HS-5 (cell line): ENCODE measurements at regions not wholly inside any gene's neighbourhood (a gene's known extent, or its start where the extent isn't known, plus 50 kb on each side); places are given as distances from the start of the nearest gene placed in this dataset.

Source experiments
- DNase-seq: peaks from one replicate; pipeline ENCODE4 v3.0.0-alpha.2; 2012; ENCODE audit warnings: low read depth

- no peak for DNase-seq
Observed at GRCh38 chr7:79868010-79868409, 266.6 kb upstream of the GNAI1 start.

DNA sequence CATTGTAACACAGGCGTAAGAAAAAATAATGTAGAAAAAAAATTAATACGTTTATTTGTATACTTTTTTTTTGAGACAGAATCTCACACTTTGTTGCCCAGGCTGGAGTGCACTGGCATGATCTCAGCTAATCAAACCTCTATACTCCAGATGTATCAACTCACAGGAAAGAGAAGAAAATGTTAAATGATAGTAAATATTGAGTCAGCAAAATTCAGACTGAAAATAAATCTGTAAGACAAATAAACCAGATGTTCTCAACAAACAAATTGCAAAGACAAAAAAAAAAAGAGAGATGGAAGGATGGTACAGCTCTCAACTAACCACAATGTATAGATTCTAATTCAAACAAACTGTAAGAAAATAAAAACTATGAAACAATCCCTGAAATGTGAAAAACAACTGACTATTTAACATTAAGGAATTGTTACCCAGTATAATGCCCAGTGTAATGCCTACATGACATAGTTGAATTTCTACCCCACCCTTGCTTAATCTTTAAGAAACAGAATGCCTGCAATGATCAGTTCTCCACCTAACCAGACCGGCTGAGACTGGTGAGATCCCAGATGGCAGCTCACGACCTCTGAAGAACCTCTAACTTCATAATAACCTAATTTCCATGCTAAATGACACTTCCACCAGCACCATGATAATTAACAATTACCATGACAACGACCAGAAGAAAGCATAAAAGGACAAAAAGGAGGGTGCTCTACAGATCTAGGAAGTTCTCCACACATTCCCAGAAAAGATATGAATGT, 272.0 kb upstream of the GNAI1 start:
- no peak for DNase-seq

GRCh38 chr7:79855172-79855571, 279.5 kb upstream of the GNAI1 start:
- no peak for DNase-seq

DNA sequence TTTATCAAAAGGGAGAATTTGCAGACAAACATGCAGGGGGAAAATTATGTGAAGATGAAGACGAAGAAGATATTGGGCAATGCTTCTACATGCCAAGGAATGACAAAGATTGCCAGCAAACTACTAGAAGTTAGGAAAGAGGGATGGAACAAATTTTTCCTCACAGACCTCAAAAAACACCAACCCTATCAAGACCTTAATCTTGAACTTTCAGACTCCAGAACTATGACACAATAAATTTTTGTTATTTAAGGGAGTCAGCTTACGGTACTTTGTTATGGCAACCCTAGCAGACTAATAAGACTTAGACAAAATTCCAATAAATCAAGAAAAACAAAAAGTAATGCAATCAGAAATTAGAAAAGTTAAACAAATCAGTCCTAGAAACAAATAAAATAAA, 280.0 kb upstream of the GNAI1 start:
- no peak for DNase-seq

GRCh38 chr7:79837915-79838314, 296.7 kb upstream of the GNAI1 start:
- no peak for DNase-seq

DNA sequence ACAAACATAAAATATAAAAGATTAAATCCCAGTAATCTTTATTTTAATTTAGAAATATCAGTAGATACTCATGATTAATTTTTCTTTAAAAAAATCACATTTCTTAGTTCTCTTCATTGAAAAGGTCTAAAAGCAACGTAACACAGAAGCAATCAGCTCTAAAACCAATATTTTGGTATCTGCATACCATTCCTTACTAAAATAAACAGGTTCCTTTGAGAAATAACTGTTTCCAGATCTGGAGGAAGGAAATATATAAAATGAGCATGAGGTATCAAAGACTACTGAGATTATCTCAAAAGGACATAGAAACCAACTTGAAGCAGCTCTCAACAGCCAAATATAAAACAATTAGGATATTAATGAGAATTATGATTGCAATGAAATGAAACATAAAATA, 301.0 kb upstream of the GNAI1 start:
- DNase-seq = no peak

- DNase-seq = no peak
Observed at GRCh38 chr7:79828866-79829265, 305.8 kb upstream of the GNAI1 start.

GRCh38 chr7:79823246-79823951, 311.2 kb upstream of the GNAI1 start:
- no peak for DNase-seq

DNA sequence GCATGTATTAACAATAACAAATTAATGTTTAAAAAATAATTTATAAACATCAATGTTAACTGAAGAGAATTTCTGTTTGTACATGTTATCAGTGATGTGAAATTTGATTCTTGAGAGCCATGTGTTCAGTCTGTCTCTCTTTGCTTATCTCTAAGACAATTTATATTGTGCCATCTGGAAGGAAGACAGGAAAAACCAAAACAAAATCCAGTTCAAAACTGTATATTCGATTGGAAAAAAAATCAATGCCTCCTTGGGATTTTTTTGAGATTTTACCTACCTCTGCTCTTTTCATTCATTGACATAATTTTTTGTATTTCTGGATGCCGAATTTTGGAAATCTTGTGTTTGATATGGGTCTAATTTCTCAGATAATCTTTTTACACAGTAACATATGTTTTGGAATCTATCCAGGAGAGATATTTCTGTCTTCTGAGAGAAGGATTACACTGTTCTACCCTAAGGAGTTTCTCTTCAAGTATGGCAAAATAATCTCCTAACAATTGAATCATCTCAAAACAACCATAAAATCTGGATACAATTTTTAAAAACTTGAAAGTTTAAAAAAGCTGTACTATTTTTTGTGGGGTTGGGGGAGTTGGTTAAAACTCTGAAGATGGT, 311.9 kb upstream of the GNAI1 start:
- no peak for DNase-seq

- no peak for DNase-seq
Observed at GRCh38 chr7:79820387-79820786, 314.2 kb upstream of the GNAI1 start.

DNA sequence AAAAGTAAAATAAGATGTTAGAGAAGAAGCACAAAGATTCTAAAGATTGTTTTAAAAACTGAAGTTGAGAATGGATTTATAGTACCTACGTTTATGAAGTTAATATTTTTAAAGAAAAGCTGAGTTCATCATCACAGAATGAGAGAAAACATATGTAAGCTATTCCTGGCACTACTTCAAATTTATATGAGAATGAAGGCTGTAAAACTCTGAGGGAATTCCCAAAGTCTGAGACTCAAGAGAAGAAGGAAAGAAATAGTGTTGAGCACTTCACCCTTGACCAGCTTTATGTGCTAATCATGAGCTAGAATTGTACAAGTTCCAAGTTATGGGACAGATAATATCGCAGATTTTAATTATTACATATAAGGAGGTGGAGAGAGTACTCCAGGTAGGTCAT, 323.7 kb upstream of the GNAI1 start:
- DNase-seq = no peak

- DNase-seq = no peak
Observed at GRCh38 chr7:79806161-79806734, 328.4 kb upstream of the GNAI1 start.

GRCh38 chr7:79790656-79791262, 337.3 kb upstream of the MAGI2 start:
- no peak for DNase-seq

DNA sequence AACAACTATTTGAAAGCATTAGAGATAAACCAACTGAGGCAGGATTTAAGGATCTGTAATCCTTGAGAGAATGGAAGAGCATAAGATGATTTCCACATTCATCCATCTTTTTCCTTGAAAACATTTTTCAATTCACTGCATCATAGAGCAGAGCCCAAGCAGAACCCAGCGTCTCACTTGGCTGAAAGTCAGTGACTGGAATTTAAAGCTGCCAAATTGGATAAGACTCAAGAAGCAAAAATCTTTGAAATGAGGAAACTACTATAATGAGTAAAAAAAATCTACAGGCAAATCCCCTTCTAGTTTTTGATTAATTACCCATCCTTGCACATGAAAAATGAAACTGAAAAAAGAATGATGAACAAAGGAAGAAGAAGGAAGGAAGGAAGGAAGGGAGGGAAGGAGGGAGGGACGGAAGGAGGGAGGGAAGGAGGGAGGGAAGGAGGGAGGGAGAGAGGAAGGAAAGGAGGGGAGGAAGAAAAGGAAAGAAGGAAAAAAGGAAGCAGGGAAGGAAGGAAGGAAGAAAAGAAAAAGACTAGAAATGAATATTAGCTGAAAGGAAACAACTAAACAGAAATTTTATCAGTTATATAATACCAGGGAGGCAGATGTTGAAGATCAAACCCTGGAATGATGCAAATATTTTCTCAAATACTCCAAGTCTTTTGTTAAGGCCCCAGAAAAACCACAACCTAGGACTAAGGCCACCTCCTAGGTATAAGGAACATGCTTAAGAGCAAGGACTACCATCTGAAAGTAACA, 336.3 kb upstream of the MAGI2 start:
- DNase-seq = no peak

- DNase-seq = no peak
Observed at GRCh38 chr7:79787623-79788022, 334.2 kb upstream of the MAGI2 start.

- no peak for DNase-seq
Observed at GRCh38 chr7:79787096-79787495, 333.6 kb upstream of the MAGI2 start.

GRCh38 chr7:79786187-79786586, 332.7 kb upstream of the MAGI2 start:
- DNase-seq = no peak

GRCh38 chr7:79785556-79785955, 332.1 kb upstream of the MAGI2 start:
- no peak for DNase-seq

DNA sequence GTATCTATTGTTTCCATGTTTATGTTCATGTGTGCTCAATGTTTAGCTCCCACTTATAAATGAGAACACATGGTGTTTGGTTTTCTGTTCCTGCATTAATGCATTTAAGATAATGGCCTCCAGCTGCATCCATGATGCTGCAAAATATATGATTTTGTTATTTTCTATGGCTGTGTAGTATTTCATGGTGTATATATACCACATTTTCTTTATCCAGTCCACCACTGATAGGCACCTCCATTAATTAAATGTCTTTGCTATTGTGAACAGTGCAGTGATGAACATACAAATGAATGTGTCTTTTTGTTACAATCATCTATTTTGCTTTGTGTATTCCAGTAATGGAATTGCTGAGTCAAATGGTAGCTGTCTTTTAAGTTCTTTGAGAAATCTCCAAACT, 329.4 kb upstream of the MAGI2 start:
- DNase-seq = no peak

DNA sequence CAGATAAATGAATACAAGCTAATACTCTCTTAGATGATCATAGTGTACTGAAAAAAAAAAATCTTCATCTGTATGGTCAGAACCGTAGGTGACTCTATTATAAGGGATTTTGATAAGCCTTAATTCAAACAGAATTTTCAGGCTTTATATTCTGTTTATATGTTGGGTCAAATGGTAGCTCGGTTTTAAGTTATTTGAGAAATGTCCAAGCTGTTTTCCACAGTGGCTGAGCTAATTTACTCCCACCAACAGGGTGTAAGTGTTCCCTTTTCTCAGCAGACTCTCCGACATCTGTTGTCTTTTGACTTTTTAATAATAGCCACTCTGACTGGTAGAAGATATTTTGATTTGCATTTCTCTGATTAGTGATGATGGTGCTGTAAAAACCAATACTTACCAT, 328.8 kb upstream of the MAGI2 start:
- DNase-seq = no peak

DNA sequence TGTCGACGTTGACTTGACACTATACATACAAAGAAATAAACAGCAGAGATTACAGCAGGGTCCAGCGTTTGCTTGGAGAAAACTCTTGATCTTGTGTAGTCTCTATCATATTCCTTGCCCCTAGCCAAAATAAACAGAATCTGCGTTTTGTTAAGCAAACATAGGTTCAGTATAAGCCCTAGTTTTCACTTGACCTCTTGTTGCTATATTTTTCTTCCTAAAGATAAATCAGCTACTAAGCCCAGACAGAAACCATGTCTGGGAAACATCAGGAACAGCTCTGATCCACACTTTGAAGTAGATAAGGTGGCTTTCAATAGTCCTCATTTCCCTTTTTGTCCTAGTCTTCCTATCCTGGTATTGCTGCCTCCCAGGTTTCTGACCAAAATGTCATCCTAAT, 328.2 kb upstream of the MAGI2 start:
- DNase-seq = no peak
